H9 (cell line): ENCODE measurements at regions not wholly inside any gene's neighbourhood (a gene's known extent, or its start where the extent isn't known, plus 50 kb on each side); places are given as distances from the start of the nearest gene placed in this dataset.

Experiments used
- DNase-seq: peaks from one replicate; pipeline ENCODE4 v3.0.0-alpha.2; 2017
- H2AFZ ChIP-seq: one replicate; pipeline ENCODE4 v1.6.1; 2013; ENCODE audit warnings: mild to moderate bottlenecking, low read length, control low read depth, moderate library complexity
- H2AK5ac ChIP-seq: 2 replicates; pipeline ENCODE4 v1.6.1; 2013; ENCODE audit warnings: low read length, control low read depth, mixed read lengths; ENCODE audit not compliant: insufficient read length
- H2BK120ac ChIP-seq: one replicate; pipeline ENCODE4 v1.6.1; 2013; ENCODE audit warnings: low read depth, mild to moderate bottlenecking, low read length, control low read depth, inconsistent platforms; ENCODE audit not compliant: poor library complexity, severe bottlenecking
- H2BK12ac ChIP-seq: 2 replicates; pipeline ENCODE4 v1.6.1; 2013; ENCODE audit warnings: low read length, control low read depth, mixed read lengths, low read depth; ENCODE audit not compliant: insufficient read length
- H2BK15ac ChIP-seq: 2 replicates; pipeline ENCODE4 v1.6.1; 2013; ENCODE audit warnings: low read depth, low read length, control low read depth
- H2BK20ac ChIP-seq: one replicate; pipeline ENCODE4 v1.6.1; 2013; ENCODE audit warnings: low read depth, mild to moderate bottlenecking, low read length, control low read depth, inconsistent platforms; ENCODE audit not compliant: poor library complexity, severe bottlenecking
- H2BK5ac ChIP-seq: 2 replicates; pipeline ENCODE4 v1.6.1; 2013; ENCODE audit warnings: low read length, control low read depth, mixed read lengths; ENCODE audit not compliant: insufficient read length
- H3K14ac ChIP-seq: 2 replicates; pipeline ENCODE4 v1.6.1; 2013; ENCODE audit warnings: low read length, control low read depth; ENCODE audit not compliant: insufficient read depth
- H3K18ac ChIP-seq: 2 replicates; pipeline ENCODE4 v1.6.1; 2013; ENCODE audit warnings: low read depth, mild to moderate bottlenecking, mixed read lengths, low read length, control low read depth; ENCODE audit not compliant: insufficient read length
- H3K23ac ChIP-seq: 2 replicates; pipeline ENCODE4 v1.6.1; 2013; ENCODE audit warnings: low read length, control low read depth, mixed read lengths, low read depth; ENCODE audit not compliant: insufficient read length
- H3K23me2 ChIP-seq: 2 replicates; pipeline ENCODE4 v1.6.1; 2013; ENCODE audit warnings: low read depth, mild to moderate bottlenecking, mixed read lengths, low read length, control low read depth; ENCODE audit not compliant: insufficient read length, poor library complexity, severe bottlenecking
- H3K27ac ChIP-seq: 2 replicates; pipeline ENCODE4 v1.5.1; 2013; ENCODE audit warnings: low read length, control low read depth, mixed read lengths, low read depth; ENCODE audit not compliant: insufficient read length
- H3K27me3 ChIP-seq: 2 replicates; pipeline ENCODE4 v1.6.1; 2013; ENCODE audit warnings: low read length, control low read depth, inconsistent platforms; ENCODE audit not compliant: insufficient read depth
- H3K4ac ChIP-seq: 2 replicates; pipeline ENCODE4 v1.6.1; 2013; ENCODE audit warnings: low read depth, mild to moderate bottlenecking, control low read depth, inconsistent platforms, low read length, moderate library complexity
- H3K4me1 ChIP-seq: 2 replicates; pipeline ENCODE4 v1.6.1; 2013; ENCODE audit warnings: low read length, control low read depth, inconsistent platforms; ENCODE audit not compliant: insufficient read depth
- H3K4me2 ChIP-seq: 2 replicates; pipeline ENCODE4 v1.6.1; 2013; ENCODE audit warnings: low read length, control low read depth, mixed read lengths; ENCODE audit not compliant: insufficient read length, insufficient read depth
- H3K56ac ChIP-seq: 2 replicates; pipeline ENCODE4 v1.6.1; 2013; ENCODE audit warnings: low read depth, mild to moderate bottlenecking, mixed read lengths, low read length, control low read depth; ENCODE audit not compliant: insufficient read length
- H3K79me1 ChIP-seq: 2 replicates; pipeline ENCODE4 v1.6.1; 2013; ENCODE audit warnings: low read depth, mild to moderate bottlenecking, moderate library complexity, low read length, control low read depth, inconsistent platforms; ENCODE audit not compliant: insufficient read depth, poor library complexity, severe bottlenecking
- H3K79me2 ChIP-seq: 2 replicates; pipeline ENCODE4 v1.6.1; 2013; ENCODE audit warnings: low read length, control low read depth, inconsistent platforms; ENCODE audit not compliant: insufficient read depth
- H3K9ac ChIP-seq: 2 replicates; pipeline ENCODE4 v1.6.1; 2013; ENCODE audit warnings: low read length, control low read depth, mixed read lengths; ENCODE audit not compliant: insufficient read length; ENCODE audit errors: extremely low read depth
- H3K9me3 ChIP-seq: one replicate; pipeline ENCODE4 v1.6.1; 2013; ENCODE audit warnings: low read depth, low read length, inconsistent platforms; ENCODE audit not compliant: control insufficient read depth
- H3T11ph ChIP-seq: one replicate; pipeline ENCODE4 v1.6.1; 2013; ENCODE audit warnings: mild to moderate bottlenecking, low read length, control low read depth, inconsistent platforms
- H4K20me1 ChIP-seq: one replicate; pipeline ENCODE4 v1.6.1; 2013; ENCODE audit not compliant: control insufficient read depth, insufficient read length, insufficient read depth
- H4K5ac ChIP-seq: 2 replicates; pipeline ENCODE4 v1.6.1; 2013; ENCODE audit warnings: low read depth, mild to moderate bottlenecking, mixed read lengths, low read length, control low read depth; ENCODE audit not compliant: insufficient read length
- H4K8ac ChIP-seq: replicated peaks from 2 replicates; pipeline ENCODE4 v1.6.1; 2013; ENCODE audit warnings: low read length, control low read depth, mixed read lengths, low read depth; ENCODE audit not compliant: insufficient read length
- H4K91ac ChIP-seq: 2 replicates; pipeline ENCODE4 v1.6.1; 2013; ENCODE audit warnings: low read depth, mild to moderate bottlenecking, moderate library complexity, mixed read lengths, low read length, control low read depth; ENCODE audit not compliant: insufficient read length
- H3K27ac Mint-ChIP-seq, 3 experiments: 2 replicates in 2 of 3; 3 replicates in 1 of 3; pipeline ENCODE4 v1.8.0; 2020 to 2021; ENCODE audit warnings: mixed read lengths in 3 of 3, mild to moderate bottlenecking in 1 of 3, moderate library complexity in 1 of 3
- H3K27me3 Mint-ChIP-seq: 2 replicates; pipeline ENCODE4 v1.8.0; 2021; ENCODE audit warnings: low read depth, mild to moderate bottlenecking, moderate library complexity, mixed read lengths
- H3K36me3 Mint-ChIP-seq, 3 experiments: 2 replicates in 2 of 3; 3 replicates in 1 of 3; pipeline ENCODE4 v1.8.0; 2020 to 2021; ENCODE audit warnings: low read depth in 3 of 3, mixed read lengths in 3 of 3; ENCODE audit not compliant: insufficient read depth in 1 of 3
- H3K4me1 Mint-ChIP-seq, 2 experiments: 2 replicates each; pipeline ENCODE4 v1.8.0; 2020; ENCODE audit warnings: mixed read lengths in 2 of 2
- H3K4me3 Mint-ChIP-seq, 2 experiments: 2 replicates in 1 of 2; 3 replicates in 1 of 2; pipeline ENCODE4 v1.8.0; 2020 to 2021; ENCODE audit warnings: mild to moderate bottlenecking in 2 of 2, mixed read lengths in 2 of 2, moderate library complexity in 1 of 2
- H3K9me3 Mint-ChIP-seq, 2 experiments: 2 replicates in 1 of 2; 3 replicates in 1 of 2; pipeline ENCODE4 v1.8.0; 2020; ENCODE audit warnings: mild to moderate bottlenecking in 2 of 2, mixed read lengths in 2 of 2, moderate library complexity in 1 of 2
- CTCF ChIP-seq: fragments of 200-600 bp; sonication (generic); conservative IDR thresholded peaks from 3 replicates; pipeline ENCODE4 v1.8.0; 2021; ENCODE audit warnings: antibody characterized with exemption, mild to moderate bottlenecking

DNA sequence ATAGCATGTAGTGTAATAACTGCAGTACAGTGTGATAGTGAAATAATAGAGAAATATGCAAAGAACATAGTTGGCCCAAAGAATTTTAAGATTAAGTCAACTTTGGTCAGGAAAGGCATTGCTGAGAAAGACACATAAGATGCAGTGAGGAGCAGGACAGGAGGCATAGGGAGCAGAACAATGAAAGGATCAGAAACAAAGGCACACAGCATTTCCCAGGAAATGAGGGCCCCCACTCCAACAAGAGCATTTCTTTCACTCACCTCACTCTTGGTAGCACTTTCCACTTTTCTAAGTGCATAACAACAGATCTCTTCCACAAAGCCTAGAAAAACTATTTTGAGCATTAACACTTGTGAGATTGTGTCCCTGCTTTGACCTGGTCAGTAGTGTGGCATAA is 238.4 kb upstream of the FAT3 start:
- Histone ChIP-seq H4K91ac (no peak overlapping the region), H3K27me3 (no peaks in the 10 kb centered on the region), H3K4ac (no peak overlapping the region), H3K4me2 (no peak overlapping the region), H3K9ac (no peak overlapping the region), H2BK120ac (no peak overlapping the region), H2BK12ac (no peak overlapping the region), H3K14ac (no peak overlapping the region), H3K23me2 (no peaks in the 10 kb centered on the region), H3K27ac (no peak overlapping the region), H3K18ac (no peak overlapping the region), H2BK15ac (no peak overlapping the region), H2AK5ac (no peak overlapping the region), H4K8ac (no peak overlapping the region), H2BK5ac (no peak overlapping the region), H3T11ph (no peak overlapping the region), H3K4me1 (no peaks in the 10 kb centered on the region), H3K23ac (no peak overlapping the region), H4K20me1 (no peaks in the 10 kb centered on the region), H3K9me3 (no peaks in the 10 kb centered on the region), H3K79me2 (no peaks in the 10 kb centered on the region), H4K5ac (no peak overlapping the region), H2BK20ac (no peak overlapping the region), H2AFZ (no peak overlapping the region), H3K56ac (no peak overlapping the region), H3K79me1 (no peaks in the 10 kb centered on the region)
- TF ChIP-seq CTCF: no peak
- H3K27ac Mint-ChIP-seq: peak overlapping the region in 1 of 3 experiments; percentile 1; a peak in 1 of 7 replicates
- DNase-seq: no peak
- peaks cover 0 to 8% of the 10 kb centered on the region in 2 experiments; a peak in 3 of 5 replicates for H3K9me3 Mint-ChIP-seq
- no peaks in the 10 kb centered on the region; a peak in 2 of 7 replicates for H3K36me3 Mint-ChIP-seq
- H3K4me1 Mint-ChIP-seq: peaks cover 13 to 18% of the 10 kb centered on the region in 2 experiments
- H3K4me3 Mint-ChIP-seq: no peak overlapping the region
- no peaks in the 10 kb centered on the region; the same call in 1 of the 2 replicates for H3K27me3 Mint-ChIP-seq
